NCI-H345 treated with DMSO at 0.1 percent for 48 hours (cell line): ENCODE measurements at regions not wholly inside any gene's neighbourhood (a gene's known extent, or its start where the extent isn't known, plus 50 kb on each side); places are given as distances from the start of the nearest gene placed in this dataset.

Experiments
- DNase-seq: peaks from one replicate; lab custom pipeline; 2025; ENCODE audit not compliant: unreplicated experiment; lab: John Stamatoyannopoulos, UW

DNA sequence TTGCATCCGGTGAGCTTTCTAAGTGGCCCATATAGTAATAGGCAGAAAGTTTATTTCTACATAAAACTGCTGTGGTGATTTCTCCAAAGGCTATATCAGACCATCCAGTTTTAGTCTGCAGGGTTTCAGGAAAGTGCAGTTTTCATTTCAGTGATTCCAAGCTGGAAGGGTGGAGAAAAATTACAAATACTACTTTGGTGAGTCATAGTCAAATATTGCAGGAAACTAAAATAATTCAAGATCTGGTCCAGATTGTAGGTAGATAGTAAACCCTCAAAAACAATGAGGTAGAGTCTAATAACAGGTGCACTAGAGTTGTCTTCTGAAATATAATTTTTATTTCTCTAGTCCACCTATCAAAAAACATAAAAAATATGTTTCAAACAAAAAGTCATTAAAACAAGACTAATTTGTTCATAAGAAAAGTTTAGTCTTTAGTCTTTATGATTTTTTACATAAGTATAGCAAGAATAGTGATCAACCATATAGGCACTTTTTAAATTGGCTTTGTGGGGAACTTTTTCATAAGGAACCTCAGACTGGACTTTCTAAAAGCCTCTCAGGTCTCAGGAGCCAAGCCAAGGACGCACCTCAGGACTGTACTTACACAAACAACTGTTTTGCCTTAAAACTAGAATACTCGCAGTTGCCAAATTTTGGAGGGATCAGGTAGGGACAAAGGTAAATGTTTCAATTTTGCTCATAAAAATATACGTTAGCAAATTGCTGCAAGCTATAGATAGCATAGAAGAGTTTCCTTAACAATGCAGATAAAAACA lies 101.8 kb upstream of the TLR3 start:
- no peak for DNase-seq

DNA sequence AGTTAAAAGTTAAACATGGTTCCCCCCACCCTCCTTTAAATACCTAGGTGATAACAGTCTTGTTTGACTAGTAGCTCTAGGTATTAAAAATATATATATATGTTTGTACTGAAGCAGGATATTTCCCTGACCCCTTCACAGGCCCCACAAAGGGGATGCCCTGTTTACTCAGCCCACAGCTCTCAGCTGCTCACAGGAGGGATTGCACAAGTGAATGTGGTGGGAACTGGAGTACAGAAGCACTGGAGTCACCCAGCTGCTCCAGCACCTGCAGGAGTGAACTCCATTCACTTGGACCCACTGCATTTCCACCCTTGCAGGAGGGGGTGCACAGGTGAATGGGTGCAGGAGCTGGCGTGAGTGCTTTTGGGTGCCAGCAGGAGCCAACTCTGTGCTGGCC lies 99.3 kb upstream of the TLR3 start:
- no peak for DNase-seq

DNA sequence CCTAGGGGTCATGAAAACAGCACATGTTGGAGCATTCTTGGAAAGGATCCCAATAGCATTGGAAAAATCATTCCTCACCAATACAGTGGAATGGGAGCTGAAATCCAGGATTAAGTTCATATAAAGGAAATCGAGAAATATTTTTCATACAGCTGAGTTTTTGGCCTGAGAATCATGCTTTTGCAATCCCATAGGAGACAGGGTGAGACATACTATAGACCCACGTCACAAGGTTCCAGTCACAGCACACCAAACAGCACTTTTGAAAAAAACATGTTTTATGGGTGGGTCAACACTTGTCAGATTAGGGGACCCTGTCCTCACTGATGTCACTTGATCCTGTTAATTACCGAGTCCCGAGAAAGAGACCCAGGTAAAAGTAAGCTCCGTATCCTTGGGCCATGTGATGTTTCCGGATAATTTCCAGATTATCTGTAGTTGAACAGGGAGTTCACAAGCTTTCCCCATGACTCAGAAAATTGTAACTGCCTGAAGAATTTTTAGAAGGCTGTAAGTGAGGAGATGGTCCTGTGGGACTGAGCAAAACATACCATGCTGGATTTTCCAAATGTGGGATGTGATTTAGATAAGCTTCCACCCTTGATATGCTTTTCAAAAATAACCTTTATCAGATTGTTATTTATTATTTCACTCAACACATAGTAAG lies 80.9 kb upstream of the TLR3 start:
- DNase-seq: no peak

GRCh38 chr4:185991770-185992169 lies 77.2 kb upstream of the TLR3 start:
- no peak for DNase-seq

- DNase-seq: no peak
Measured at GRCh38 chr4:185992585-185992984, 76.4 kb upstream of the TLR3 start.

- no peak for DNase-seq
Measured at GRCh38 chr4:185993328-185993973, 75.5 kb upstream of the TLR3 start.

DNA sequence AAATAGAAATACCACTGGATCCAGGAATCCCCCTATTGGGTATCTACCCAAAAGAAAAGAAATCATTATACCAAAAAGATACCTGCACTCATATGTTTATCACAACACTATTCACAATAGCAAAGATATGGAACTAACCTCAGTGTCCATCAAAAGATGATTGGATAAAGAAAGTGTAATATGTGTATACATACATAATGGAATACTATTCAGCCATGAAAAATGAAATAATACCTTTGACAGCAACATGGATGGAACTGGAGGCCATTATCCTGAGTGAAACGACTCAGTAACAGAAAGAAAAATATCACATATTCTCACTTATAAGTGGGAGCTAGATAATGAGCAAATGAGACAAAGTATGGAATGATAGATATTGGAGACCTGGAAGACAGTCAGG lies 74.2 kb upstream of the TLR3 start:
- DNase-seq: no peak

DNA sequence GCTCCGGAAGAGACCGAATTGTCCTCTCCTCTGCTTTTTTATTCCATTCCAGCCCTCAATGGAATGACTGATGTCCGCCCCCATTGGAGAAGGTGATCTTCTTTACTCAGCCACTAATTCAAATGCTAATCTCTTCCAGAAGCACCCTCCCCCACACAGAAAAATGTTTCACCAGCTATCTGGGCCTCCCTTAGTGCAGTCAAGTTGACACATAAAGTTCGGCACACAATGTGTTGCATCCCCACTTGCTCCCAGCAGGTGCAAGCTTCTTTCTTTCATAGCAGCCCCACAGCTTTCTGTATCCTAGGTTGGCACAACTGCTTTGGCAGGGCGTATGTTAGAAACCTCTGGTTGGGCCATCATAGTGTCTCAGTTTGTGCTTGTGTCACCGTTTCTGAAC lies 73.3 kb upstream of the TLR3 start:
- DNase-seq: no peak

DNA sequence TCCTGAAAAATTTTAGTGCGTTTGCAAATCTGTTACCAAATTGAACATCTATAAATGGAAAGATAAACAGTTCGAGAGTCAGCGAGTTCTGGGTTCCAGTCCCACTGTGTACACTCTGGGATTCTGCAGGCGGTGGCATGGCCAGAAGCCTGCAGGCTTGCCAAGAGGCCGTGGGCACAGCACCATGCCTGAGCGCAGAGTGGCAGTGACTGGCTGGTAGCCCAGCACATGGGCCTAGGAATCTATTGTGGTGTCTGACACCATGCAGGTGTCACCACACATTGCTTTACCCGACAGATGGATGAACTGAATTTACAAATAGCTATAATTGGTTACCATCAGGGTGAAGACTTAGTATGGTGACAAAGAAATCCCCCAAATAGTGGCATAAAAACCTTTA lies 71.7 kb upstream of the TLR3 start:
- no peak for DNase-seq

GRCh38 chr4:185998791-185999190 lies 70.2 kb upstream of the TLR3 start:
- no peak for DNase-seq

DNA sequence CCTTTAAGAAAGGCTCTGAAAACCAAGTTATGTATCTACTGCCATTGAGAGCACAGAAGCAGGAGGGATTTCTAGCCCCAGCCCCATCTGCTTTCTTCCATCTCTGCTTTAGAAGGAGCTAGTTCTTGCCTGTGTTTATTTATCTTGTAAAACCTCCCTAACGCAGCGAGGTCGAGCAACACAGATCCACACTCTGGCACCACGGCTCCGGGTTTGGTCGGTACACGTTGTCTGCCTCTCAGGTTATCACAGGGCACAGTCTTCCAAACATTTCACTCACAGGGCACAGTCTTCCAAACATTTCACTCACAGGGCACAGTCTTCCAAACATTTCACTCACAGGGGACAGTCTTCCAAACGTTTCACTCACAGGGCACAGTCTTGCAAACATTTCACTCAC lies 69.7 kb upstream of the TLR3 start:
- no peak for DNase-seq

DNA sequence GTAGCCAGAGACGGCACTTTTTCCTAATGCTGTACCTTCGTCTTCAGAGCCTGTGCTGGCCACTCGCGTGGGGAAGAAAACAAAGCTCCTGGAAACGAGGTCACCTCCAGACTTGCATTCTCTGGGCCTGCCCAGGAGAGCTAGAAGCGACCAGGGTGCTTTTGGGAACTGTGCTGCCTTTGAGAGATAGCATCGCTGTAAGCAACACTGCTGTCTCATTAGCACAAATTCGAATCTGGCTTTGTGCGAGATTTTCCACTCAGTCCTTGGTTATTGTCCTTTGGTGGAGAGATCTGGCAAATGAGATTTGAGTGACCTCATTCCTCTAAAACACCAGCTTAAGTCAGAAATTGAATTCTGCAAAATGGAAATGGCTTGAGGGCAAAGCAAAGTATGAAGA lies 66.1 kb upstream of the TLR3 start:
- DNase-seq: no peak

DNA sequence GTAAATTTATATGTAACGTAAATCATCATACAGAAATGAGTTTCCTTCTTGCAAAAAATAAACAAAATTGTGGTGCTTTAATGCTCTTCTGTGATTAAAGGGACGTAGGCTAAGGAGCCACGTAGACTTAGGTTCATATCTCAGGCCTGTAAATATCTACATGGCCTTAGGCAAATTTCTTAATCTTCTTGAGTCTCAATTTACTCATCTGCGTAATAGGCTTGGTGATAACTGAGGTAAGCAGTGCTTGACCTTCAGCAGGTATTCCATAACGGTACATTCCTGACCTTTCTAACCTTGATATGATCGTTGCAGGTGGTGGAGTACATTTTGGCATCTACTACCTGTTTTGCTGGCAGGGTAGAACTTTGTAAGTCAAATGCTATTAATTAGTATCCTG lies 65.2 kb upstream of the TLR3 start:
- DNase-seq: no peak

GRCh38 chr4:186008057-186008456 lies 60.9 kb upstream of the TLR3 start:
- DNase-seq: no peak

DNA sequence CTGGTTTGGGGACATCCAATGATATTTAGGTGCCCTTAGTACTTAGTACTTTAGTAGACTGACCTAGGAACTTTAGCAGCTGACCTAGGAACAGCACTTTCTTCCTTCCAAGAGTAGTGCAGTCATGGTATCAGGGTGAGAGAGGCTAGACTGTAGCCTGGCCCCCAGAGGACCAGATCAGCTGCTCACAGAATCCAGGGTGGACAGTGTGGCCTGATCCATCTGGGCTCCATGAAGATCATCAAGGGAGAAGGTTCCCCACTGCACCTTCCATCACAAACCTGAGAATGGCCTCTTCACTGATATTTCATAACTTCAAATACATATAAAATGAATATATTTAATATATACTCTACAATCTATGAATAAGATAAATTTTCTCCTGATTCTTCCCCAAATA lies 59.0 kb upstream of the TLR3 start:
- no peak for DNase-seq

DNA sequence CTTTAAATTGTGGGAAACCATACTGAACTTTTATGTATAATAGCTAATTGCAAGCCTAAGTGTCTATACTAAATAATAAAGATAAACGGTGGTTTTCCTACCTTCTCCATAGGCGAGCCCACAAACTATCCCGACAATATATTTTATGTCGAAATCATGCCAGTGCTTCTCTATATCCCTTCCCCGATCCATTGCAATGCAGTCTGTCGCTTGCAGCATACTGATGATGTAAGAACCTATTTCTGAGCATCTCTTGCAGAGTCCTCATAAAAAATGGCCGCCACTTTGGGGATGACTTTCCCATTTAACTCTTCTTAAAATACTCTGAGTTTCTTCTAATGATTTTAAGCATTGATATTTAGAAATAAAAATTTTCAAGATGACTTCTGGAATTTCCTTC lies 58.1 kb upstream of the TLR3 start:
- DNase-seq: no peak

DNA sequence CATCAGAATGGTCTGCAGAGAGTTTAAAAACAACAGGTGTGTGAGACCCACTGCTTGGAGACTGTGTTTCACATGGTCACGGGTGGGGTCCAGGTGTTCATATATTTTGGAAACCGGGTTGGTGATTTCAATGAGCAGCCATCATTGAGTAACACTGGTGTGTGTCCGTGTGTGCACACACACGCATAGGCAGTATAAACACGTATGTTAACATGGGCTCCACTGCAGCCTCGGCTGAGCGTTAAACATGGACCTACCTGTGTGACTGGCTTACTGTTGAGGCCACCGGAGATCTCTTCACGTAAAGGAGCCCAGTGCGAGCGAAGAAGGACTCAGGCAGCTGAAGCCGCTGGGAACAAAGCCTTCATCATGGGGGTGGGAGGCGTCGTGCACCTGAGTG lies 56.9 kb upstream of the TLR3 start:
- no peak for DNase-seq

- no peak for DNase-seq
Measured at GRCh38 chr4:186013419-186014186, 55.4 kb upstream of the TLR3 start.

GRCh38 chr4:186015212-186015817 lies 53.6 kb upstream of the TLR3 start:
- DNase-seq: no peak

DNA sequence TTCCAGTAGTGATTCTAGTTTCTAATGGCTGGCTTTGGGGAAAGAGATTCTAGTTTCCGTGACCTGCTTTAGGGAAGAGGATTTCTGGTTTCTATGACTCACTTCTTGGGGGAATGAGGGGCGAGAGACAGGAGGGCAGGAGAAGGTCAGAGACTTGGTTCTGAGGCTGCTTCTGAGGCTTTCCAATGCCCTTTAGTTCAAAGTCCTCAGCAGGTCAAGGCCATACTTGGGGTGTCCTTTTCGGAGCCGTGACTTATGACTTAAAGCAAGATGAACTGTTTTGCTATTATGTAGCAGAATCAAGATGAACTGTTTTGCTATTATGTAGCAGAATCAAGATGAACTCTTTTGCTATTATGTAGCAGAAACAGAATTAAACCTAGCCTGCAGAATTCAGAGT lies 52.2 kb upstream of the TLR3 start:
- DNase-seq: no peak

DNA sequence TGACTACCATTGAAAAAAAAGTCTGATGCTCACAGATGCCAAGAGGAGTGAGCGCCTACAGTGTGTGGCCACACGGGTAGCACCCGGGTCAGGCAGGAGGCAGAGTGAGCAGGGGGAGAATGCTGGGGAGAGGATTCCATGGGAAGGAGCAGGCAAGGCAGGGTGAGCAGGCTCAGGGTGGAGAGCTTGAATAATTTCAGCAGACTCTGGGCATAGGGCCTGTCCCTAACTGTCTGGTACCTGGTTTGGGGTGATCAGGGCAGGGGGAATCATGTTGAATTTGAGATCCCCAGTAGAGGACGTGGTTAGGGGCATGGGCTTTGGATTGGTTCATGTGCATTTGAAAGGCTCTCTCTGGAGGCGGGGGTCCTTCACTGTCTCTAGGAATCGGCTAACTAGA lies 51.2 kb upstream of the TLR3 start:
- DNase-seq: no peak
